ENCODE measurements at regions not wholly inside any gene's neighbourhood (a gene's known extent, or its start where the extent isn't known, plus 50 kb on each side); places are given as distances from the start of the nearest gene placed in this dataset.

- Mint-ChIP-seq H3K27ac (no peak overlapping the region), H3K4me1 (peaks cover 23 to 30% of the 10 kb centered on the region in 2 donors), H3K9me3 (no peaks in the 10 kb centered on the region), H3K27me3 (no peaks in the 10 kb centered on the region), H3K36me3 (peaks cover 0 to 7% of the 10 kb centered on the region in 2 donors), H3K4me3 (no peak overlapping the region)
- no peak for ATAC-seq (replicated peaks)
- DNase-seq = no peak
Observed at GRCh38 chrX:45765767-45766166, 565.1 kb upstream of the DIPK2B start.

- Mint-ChIP-seq H3K27ac (no peak overlapping the region), H3K9me3 (no peaks in the 10 kb centered on the region), H3K4me1 (peaks cover 26 to 34% of the 10 kb centered on the region in 2 donors), H3K27me3 (no peaks in the 10 kb centered on the region), H3K36me3 (peaks cover 0 to 12% of the 10 kb centered on the region in 2 donors), H3K4me3 (no peak overlapping the region)
- no peak for DNase-seq
- no peak for ATAC-seq (replicated peaks)
Observed at GRCh38 chrX:45765281-45765680, 564.6 kb upstream of the DIPK2B start.

- DNase-seq (no peak), ATAC-seq (replicated peaks) (peak; percentile 52 to 65)
- Mint-ChIP-seq H3K4me3 (no peak overlapping the region), H3K36me3 (peaks cover 0 to 16% of the 10 kb centered on the region in 2 donors), H3K9me3 (no peaks in the 10 kb centered on the region), H3K4me1 (peaks cover 35 to 51% of the 10 kb centered on the region in 2 donors), H3K27me3 (no peaks in the 10 kb centered on the region), H3K27ac (no peak overlapping the region)
Observed at GRCh38 chrX:45762699-45763647, 562.3 kb upstream of the DIPK2B start.

GRCh38 chrX:45761920-45762319 lies 561.2 kb upstream of the DIPK2B start:
- Mint-ChIP-seq H3K4me1 (peaks cover 33 to 46% of the 10 kb centered on the region in 2 donors), H3K4me3 (no peak overlapping the region), H3K9me3 (no peaks in the 10 kb centered on the region), H3K36me3 (peaks cover 0 to 17% of the 10 kb centered on the region in 2 donors), H3K27ac (no peak overlapping the region), H3K27me3 (no peaks in the 10 kb centered on the region)
- no peak for DNase-seq
- no peak for ATAC-seq (replicated peaks)

- Mint-ChIP-seq H3K36me3 (peaks cover 0 to 17% of the 10 kb centered on the region in 2 donors), H3K4me3 (peak overlapping the region in 1 of 2 donors; percentile 22), H3K27me3 (no peaks in the 10 kb centered on the region), H3K27ac (no peak overlapping the region), H3K4me1 (peaks cover 30 to 46% of the 10 kb centered on the region in 2 donors), H3K9me3 (no peaks in the 10 kb centered on the region)
- ATAC-seq (replicated peaks) (no peak), DNase-seq (no peak)
Observed at GRCh38 chrX:45760187-45760742, 559.6 kb upstream of the DIPK2B start.

GRCh38 chrX:45758738-45759397 lies 558.2 kb upstream of the DIPK2B start:
- DNase-seq = peak; percentile 44
- peak overlapping the region; percentile 57 to 63 for H3K4me3 Mint-ChIP-seq
- H3K4me1 Mint-ChIP-seq = peaks cover 30 to 46% of the 10 kb centered on the region in 2 donors
- peak; percentile 65 to 67 for ATAC-seq (replicated peaks)
- H3K27ac Mint-ChIP-seq = peak overlapping the region; percentile 86
- H3K9me3 Mint-ChIP-seq = no peaks in the 10 kb centered on the region
- no peaks in the 10 kb centered on the region for H3K27me3 Mint-ChIP-seq
- H3K36me3 Mint-ChIP-seq = peaks cover 0 to 17% of the 10 kb centered on the region in 2 donors

- Mint-ChIP-seq H3K9me3 (no peaks in the 10 kb centered on the region), H3K4me1 (peaks cover 29 to 46% of the 10 kb centered on the region in 2 donors), H3K27me3 (no peaks in the 10 kb centered on the region), H3K36me3 (peaks cover 0 to 17% of the 10 kb centered on the region in 2 donors), H3K27ac (peak overlapping the region; percentile 86), H3K4me3 (peak overlapping the region; percentile 54 to 57)
- DNase-seq (peak; percentile 61), ATAC-seq (replicated peaks) (peak; percentile 66 to 70)
Observed at GRCh38 chrX:45758319-45758718, 557.6 kb upstream of the DIPK2B start.

- Mint-ChIP-seq H3K9me3 (no peaks in the 10 kb centered on the region), H3K27me3 (no peaks in the 10 kb centered on the region), H3K36me3 (peaks cover 0 to 17% of the 10 kb centered on the region in 2 donors), H3K4me1 (peaks cover 25 to 36% of the 10 kb centered on the region in 2 donors), H3K4me3 (no peak overlapping the region), H3K27ac (no peak overlapping the region)
- ATAC-seq (replicated peaks) (no peak), DNase-seq (no peak)
Observed at GRCh38 chrX:45757272-45757671, 556.6 kb upstream of the DIPK2B start.

- ATAC-seq (replicated peaks) = no peak
- peaks cover 21 to 30% of the 10 kb centered on the region in 2 donors for H3K4me1 Mint-ChIP-seq
- H3K27ac Mint-ChIP-seq = no peak overlapping the region
Observed at GRCh38 chrX:45756557-45756956, 555.9 kb upstream of the DIPK2B start.

GRCh38 chrX:45755703-45756102 lies 555.0 kb upstream of the DIPK2B start:
- Mint-ChIP-seq H3K9me3 (no peaks in the 10 kb centered on the region), H3K27me3 (no peaks in the 10 kb centered on the region), H3K27ac (no peak overlapping the region), H3K4me1 (peaks cover 20 to 27% of the 10 kb centered on the region in 2 donors), H3K4me3 (no peak overlapping the region), H3K36me3 (peaks cover 3 to 12% of the 10 kb centered on the region in 2 donors)
- ATAC-seq (replicated peaks) (no peak), DNase-seq (no peak)

More at GRCh38 chrX:45756557-45756956, 555.9 kb upstream of the DIPK2B start:
- peaks cover 3 to 15% of the 10 kb centered on the region in 2 donors for H3K36me3 Mint-ChIP-seq
- H3K27me3 Mint-ChIP-seq = no peaks in the 10 kb centered on the region
- H3K9me3 Mint-ChIP-seq = no peaks in the 10 kb centered on the region
- H3K4me3 Mint-ChIP-seq = no peak overlapping the region
- DNase-seq = no peak

GRCh38 chrX:45751156-45751555 lies 550.5 kb upstream of the DIPK2B start:
- H3K27me3 Mint-ChIP-seq = peaks cover 0 to 4% of the 10 kb centered on the region in 2 donors
- H3K36me3 Mint-ChIP-seq = peaks cover 6 to 7% of the 10 kb centered on the region in 2 donors
- H3K9me3 Mint-ChIP-seq = no peaks in the 10 kb centered on the region
- ATAC-seq (replicated peaks) (no peak), DNase-seq (no peak)
- no peak overlapping the region for H3K4me3 Mint-ChIP-seq
- H3K27ac Mint-ChIP-seq = no peak overlapping the region
- H3K4me1 Mint-ChIP-seq = peaks cover 8 to 19% of the 10 kb centered on the region in 2 donors

GRCh38 chrX:45750639-45751038 lies 550.0 kb upstream of the DIPK2B start:
- no peaks in the 10 kb centered on the region for H3K9me3 Mint-ChIP-seq
- no peak overlapping the region for H3K4me3 Mint-ChIP-seq
- peaks cover 0 to 5% of the 10 kb centered on the region in 2 donors for H3K27me3 Mint-ChIP-seq
- DNase-seq (no peak), ATAC-seq (replicated peaks) (no peak)
- peaks cover 8 to 15% of the 10 kb centered on the region in 2 donors for H3K4me1 Mint-ChIP-seq
- no peak overlapping the region for H3K27ac Mint-ChIP-seq
- H3K36me3 Mint-ChIP-seq = peaks cover 7% of the 10 kb centered on the region in 2 donors

GRCh38 chrX:45749375-45749774 lies 548.7 kb upstream of the DIPK2B start:
- Mint-ChIP-seq H3K27me3 (peaks cover 0 to 5% of the 10 kb centered on the region in 2 donors), H3K36me3 (peaks cover 7 to 9% of the 10 kb centered on the region in 2 donors), H3K9me3 (no peaks in the 10 kb centered on the region), H3K27ac (no peak overlapping the region), H3K4me3 (no peak overlapping the region), H3K4me1 (peaks cover 8 to 14% of the 10 kb centered on the region in 2 donors)
- DNase-seq (no peak), ATAC-seq (replicated peaks) (no peak)

- no peak overlapping the region for H3K27ac Mint-ChIP-seq
- peaks cover 9 to 10% of the 10 kb centered on the region in 2 donors for H3K36me3 Mint-ChIP-seq
- H3K9me3 Mint-ChIP-seq = no peaks in the 10 kb centered on the region
- peaks cover 8 to 14% of the 10 kb centered on the region in 2 donors for H3K4me1 Mint-ChIP-seq
- no peak overlapping the region for H3K4me3 Mint-ChIP-seq
- no peak for ATAC-seq (replicated peaks)
- DNase-seq = no peak
- peaks cover 0 to 5% of the 10 kb centered on the region in 2 donors for H3K27me3 Mint-ChIP-seq
Observed at GRCh38 chrX:45748369-45748774, 547.7 kb upstream of the DIPK2B start.

All from stimulated activated naive B cell treated with anti-CD40 and anti-IgM and Interleukin-4, amounts not matched to agents 10 μg/mL and 1 μg/mL and 100 μg/mL, for 72 hours (primary cell).